ENCODE measurements at regions not wholly inside any gene's neighbourhood (a gene's known extent, or its start where the extent isn't known, plus 50 kb on each side); places are given as distances from the start of the nearest gene placed in this dataset.
"Not testable (repeated sequence)": the region's sequence is repeated elsewhere in the genome, so short reads cannot be mapped to it uniquely, and the experiment has no call there.

DNA sequence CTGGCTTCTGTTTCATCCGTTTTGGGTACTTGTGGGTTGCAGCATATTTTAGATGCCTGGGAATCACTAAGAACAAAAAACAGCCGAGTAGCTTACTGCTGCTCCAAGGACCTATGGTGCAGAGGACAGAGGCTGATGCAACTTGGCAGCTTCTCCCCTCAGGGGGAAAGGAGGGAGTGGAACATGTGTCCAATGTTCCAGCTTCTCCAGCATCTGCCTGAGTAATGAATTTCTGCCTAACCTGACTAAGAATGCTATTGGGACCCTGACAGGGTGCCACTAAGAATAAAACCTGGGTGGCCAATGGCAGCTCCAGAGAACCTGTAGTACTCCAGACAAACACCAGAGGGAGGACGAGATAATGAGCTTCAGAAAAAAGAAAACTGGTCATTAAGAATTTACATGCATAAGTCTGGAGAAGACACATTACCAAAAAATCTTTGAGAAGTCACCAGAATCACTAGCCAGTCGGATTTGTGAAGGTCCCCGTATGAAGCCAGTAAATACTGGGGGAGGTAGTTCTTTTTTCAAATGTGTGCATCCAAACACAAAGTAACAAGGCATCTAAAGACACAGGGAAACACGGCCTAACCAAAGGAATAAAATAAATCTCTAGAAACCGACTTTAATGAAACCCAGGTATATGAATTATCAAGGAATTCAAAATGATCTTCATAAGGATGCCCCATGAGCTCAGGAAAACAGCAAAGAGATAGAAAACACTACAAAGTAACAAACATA, 293.5 kb downstream of the HINT1 start:
- DNase-seq: peak; percentile 33
- H3K9me3 Mint-ChIP-seq: no peaks in the 10 kb centered on the region
- no peak overlapping the region for H3K4me3 Mint-ChIP-seq
- ATAC-seq: no peak
- H3K36me3 Mint-ChIP-seq (ENCODE audit: low read depth): no peaks in the 10 kb centered on the region
- H3K27ac Mint-ChIP-seq: no peak overlapping the region
- no peaks in the 10 kb centered on the region for H3K4me1 Mint-ChIP-seq
- H3K27me3 Mint-ChIP-seq: no peaks in the 10 kb centered on the region

- ATAC-seq: no peak
- H3K27ac Mint-ChIP-seq: no peak overlapping the region
- no peaks in the 10 kb centered on the region for H3K4me1 Mint-ChIP-seq
- H3K9me3 Mint-ChIP-seq: no peaks in the 10 kb centered on the region
- no peak overlapping the region for H3K4me3 Mint-ChIP-seq
- H3K36me3 Mint-ChIP-seq (ENCODE audit: low read depth): no peaks in the 10 kb centered on the region
- DNase-seq: no peak
- no peaks in the 10 kb centered on the region for H3K27me3 Mint-ChIP-seq
These were observed 294.4 kb downstream of the HINT1 start for GRCh38 chr5:130870691-130871090.

DNA sequence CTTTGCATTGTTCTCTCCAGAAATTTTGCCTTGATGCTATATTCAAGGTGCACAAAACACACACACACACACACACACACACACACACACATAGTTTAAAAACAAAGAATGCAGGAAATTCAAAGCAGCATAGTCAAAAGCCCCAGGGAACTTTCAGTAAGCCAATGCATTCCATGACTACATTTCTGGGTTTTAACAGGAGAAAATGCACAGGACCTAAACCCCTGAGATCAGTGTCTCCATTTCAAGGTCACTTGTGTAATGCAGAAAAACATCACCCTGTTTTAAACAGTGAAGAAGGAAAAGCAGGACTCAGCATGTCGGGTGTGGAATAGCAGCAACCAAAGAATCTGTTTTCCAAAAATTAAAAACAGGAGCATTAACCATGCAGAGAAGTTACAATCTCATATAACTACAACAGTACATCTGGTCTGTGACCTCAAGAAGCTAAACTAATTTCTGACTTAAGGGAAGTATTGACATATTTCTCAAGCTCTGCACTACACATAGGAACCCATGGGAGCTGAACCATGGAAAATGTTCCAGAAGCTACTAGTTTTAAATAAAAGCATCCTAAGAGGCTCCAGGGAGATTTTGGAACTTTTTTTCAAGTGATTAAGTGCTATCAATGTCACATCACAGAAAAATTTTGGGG, 296.7 kb downstream of the HINT1 start:
- no peak overlapping the region for H3K4me3 Mint-ChIP-seq
- DNase-seq (no peak), ATAC-seq (no peak)
- H3K27me3 Mint-ChIP-seq: peaks cover 1% of the 10 kb centered on the region
- H3K4me1 Mint-ChIP-seq: no peaks in the 10 kb centered on the region
- peaks cover 7% of the 10 kb centered on the region for H3K9me3 Mint-ChIP-seq
- H3K27ac Mint-ChIP-seq: no peak overlapping the region
- no peaks in the 10 kb centered on the region for H3K36me3 Mint-ChIP-seq (ENCODE audit: low read depth)

DNA sequence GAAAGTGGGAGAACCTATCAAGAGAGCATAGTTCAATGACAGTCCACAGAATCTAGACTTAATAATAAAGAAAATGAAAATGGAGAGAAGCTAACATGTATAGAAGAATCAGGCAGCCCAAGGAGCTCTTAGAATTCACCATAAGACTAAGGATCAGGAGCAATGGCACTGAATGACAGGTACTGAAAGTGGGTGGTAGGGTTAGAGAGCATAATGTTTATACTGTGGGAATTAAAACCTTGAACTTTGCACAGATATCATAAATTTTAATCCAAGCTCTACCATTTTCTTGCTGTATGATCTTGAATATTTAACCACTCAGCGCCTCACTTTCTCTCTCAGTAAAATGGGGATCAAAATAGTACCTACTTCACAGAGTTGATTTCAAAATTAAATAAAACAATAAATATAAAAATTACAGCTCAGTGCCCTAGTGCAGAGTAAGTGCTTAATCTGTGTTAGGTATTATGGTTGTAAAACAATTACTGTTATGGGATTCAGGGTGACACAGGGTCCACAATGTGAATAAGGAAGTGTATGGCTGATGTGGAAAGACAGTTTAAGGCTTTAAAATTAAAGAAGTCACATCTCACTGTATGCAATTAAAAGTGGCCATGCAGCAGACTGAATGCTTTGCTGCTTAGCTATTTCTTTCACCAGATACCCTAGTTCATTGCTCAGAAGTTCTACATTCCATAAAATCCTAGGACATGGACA, 319.8 kb downstream of the HINT1 start:
- DNase-seq (no peak), ATAC-seq (no peak)
- peaks cover 20% of the 10 kb centered on the region for H3K9me3 Mint-ChIP-seq
- no peak overlapping the region for H3K27ac Mint-ChIP-seq
- H3K4me3 Mint-ChIP-seq: no peak overlapping the region
- no peaks in the 10 kb centered on the region for H3K4me1 Mint-ChIP-seq
- peaks cover 13% of the 10 kb centered on the region for H3K27me3 Mint-ChIP-seq
- no peaks in the 10 kb centered on the region for H3K36me3 Mint-ChIP-seq (ENCODE audit: low read depth)

DNA sequence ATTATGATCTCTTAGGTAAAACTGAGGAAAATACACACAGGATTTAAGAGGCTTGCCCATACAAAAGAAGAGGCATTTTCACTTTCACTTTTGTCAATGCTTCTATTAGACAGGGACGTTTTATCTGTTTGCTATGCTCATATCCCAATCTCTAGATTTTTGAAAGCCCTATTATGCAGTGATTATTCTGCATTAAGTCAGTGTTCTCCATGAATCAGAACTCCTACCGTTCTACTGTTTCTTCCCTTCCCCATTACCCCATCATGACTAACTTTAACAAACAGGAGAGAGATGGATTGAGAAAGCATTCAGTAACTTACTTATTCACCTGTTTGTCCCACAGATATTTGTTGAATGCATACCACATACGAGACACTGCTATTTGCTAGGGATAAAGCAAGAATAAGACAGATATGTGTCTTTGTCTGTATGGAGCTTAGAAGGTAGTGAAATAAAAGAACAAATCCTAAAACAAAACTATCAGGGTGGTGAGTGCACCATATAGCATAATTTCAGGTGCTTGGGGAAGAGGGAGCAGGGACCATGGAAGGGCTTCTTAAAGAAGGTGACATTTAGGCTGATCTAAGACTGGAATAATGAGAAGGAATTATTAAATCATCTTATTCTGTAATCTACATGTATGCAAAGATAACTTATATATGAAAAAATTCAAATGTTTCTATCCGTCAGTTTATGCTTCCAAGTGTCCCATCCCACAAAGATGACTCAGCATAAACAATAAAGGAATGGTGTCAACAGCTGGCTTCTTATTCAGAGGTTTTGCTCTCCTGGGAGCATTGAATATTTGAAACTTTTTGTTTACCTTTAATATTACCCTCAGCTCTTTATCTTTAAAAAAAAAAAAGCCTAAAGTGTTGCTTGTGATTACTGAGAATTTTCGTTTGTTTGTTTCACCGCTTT, 328.1 kb downstream of the HINT1 start:
- ATAC-seq (no peak), DNase-seq (no peak)
- H3K36me3 Mint-ChIP-seq (ENCODE audit: low read depth): no peaks in the 10 kb centered on the region
- peak overlapping the region; percentile 65 for H3K4me3 Mint-ChIP-seq
- H3K27me3 Mint-ChIP-seq: peaks cover 2% of the 10 kb centered on the region
- H3K4me1 Mint-ChIP-seq: peaks cover 13% of the 10 kb centered on the region
- H3K9me3 Mint-ChIP-seq: peaks cover 8% of the 10 kb centered on the region
- no peak overlapping the region for H3K27ac Mint-ChIP-seq

- ATAC-seq; H3K4me1 Mint-ChIP-seq; DNase-seq; H3K36me3 Mint-ChIP-seq (ENCODE audit: low read depth); H3K27ac Mint-ChIP-seq; H3K27me3 Mint-ChIP-seq; H3K9me3 Mint-ChIP-seq; H3K4me3 Mint-ChIP-seq: not testable (repeated sequence)
These were observed 347.3 kb downstream of the HINT1 start for GRCh38 chr5:130817598-130818384.

GRCh38 chr5:130815246-130815645, 349.8 kb downstream of the HINT1 start:
- H3K4me1 Mint-ChIP-seq: peaks cover 2% of the 10 kb centered on the region
- no peak for DNase-seq
- H3K9me3 Mint-ChIP-seq: no peaks in the 10 kb centered on the region
- H3K27ac Mint-ChIP-seq: no peak overlapping the region
- no peaks in the 10 kb centered on the region for H3K36me3 Mint-ChIP-seq (ENCODE audit: low read depth)
- no peak overlapping the region for H3K4me3 Mint-ChIP-seq
- peaks cover 2% of the 10 kb centered on the region for H3K27me3 Mint-ChIP-seq
- ATAC-seq: no peak

- Mint-ChIP-seq H3K9me3 (no peaks in the 10 kb centered on the region), H3K4me3 (no peak overlapping the region), H3K36me3 (ENCODE audit: low read depth) (no peaks in the 10 kb centered on the region), H3K4me1 (no peaks in the 10 kb centered on the region), H3K27ac (no peak overlapping the region), H3K27me3 (no peaks in the 10 kb centered on the region)
- DNase-seq (no peak), ATAC-seq (no peak)
These were observed 356.4 kb downstream of the HINT1 start for GRCh38 chr5:130808691-130809090.

DNA sequence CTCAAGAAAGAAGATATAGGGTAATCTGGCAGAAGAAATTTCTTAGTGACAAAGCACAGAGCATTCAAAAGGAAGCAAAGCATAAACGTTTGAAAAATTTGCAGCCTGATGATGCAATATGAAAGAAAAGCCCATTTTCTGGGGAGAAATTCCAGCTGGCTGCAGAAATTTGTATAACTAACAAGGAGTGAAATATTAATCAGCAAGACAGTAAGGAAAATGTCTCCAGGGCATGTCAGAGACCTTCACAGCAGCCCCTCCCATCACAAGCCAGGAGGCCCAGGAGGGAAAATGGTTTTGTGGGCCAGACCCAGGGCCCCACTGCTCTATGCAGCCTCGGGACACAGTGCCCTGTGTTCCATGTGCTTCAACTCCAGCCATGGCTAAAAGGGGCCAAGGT, 359.4 kb downstream of the HINT1 start:
- ATAC-seq: no peak
- peaks cover 1% of the 10 kb centered on the region for H3K27me3 Mint-ChIP-seq
- no peaks in the 10 kb centered on the region for H3K36me3 Mint-ChIP-seq (ENCODE audit: low read depth)

DNA sequence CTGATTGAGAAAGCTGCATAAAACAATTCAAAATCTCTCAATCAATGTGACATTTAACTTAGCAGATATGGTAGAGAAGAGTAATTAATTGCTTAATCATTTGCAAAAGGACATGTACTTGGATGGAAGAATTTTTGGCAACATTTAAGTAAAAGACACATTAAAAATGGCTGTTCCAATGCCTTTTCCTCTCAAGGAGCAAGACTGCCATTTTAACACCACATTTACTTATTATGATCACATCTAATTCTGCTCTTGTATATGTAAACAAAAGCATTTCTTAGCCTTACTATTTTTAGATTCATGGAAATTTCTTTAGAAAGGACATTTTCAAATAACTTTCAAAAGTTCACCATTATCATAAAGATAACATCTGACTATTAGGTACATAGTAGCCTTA, 360.0 kb downstream of the HINT1 start:
- H3K27ac Mint-ChIP-seq: no peak overlapping the region
- H3K4me3 Mint-ChIP-seq: no peak overlapping the region
- H3K9me3 Mint-ChIP-seq: peaks cover 6% of the 10 kb centered on the region
- H3K4me1 Mint-ChIP-seq: no peaks in the 10 kb centered on the region
- no peak for DNase-seq
- no peaks in the 10 kb centered on the region for H3K36me3 Mint-ChIP-seq (ENCODE audit: low read depth)
- H3K27me3 Mint-ChIP-seq: peaks cover 1% of the 10 kb centered on the region
- ATAC-seq: no peak

More for the DNA sequence above, 359.4 kb downstream of the HINT1 start:
- Mint-ChIP-seq H3K9me3 (peaks cover 6% of the 10 kb centered on the region), H3K4me3 (no peak overlapping the region), H3K4me1 (no peaks in the 10 kb centered on the region), H3K27ac (no peak overlapping the region)
- no peak for DNase-seq

DNA sequence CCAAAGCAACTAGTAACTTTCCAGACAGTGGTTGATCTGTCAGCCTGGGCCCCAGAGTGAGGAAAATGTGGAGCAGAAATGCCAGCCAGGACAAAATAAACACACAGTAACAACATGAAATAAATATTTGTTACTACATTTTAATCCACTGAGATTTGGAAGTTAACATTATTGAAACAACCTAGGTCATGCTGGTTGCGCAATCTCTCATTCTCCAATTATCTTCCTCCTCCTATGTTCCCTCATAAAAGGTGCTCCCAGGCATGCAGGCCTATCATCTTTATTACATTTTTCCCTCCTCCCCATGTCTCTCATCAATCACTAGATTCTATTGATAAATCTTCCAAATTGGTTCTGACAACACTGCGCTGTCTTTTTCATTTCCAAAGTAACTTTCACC, 363.1 kb downstream of the HINT1 start:
- ATAC-seq (no peak), DNase-seq (no peak)
- Mint-ChIP-seq H3K27me3 (peaks cover 3% of the 10 kb centered on the region), H3K9me3 (peaks cover 14% of the 10 kb centered on the region), H3K36me3 (ENCODE audit: low read depth) (no peaks in the 10 kb centered on the region), H3K4me3 (no peak overlapping the region), H3K4me1 (no peaks in the 10 kb centered on the region), H3K27ac (no peak overlapping the region)

GRCh38 chr5:130799015-130799414, 366.0 kb downstream of the HINT1 start:
- DNase-seq (no peak), ATAC-seq (no peak)
- Mint-ChIP-seq H3K9me3 (peaks cover 14% of the 10 kb centered on the region), H3K36me3 (ENCODE audit: low read depth) (no peaks in the 10 kb centered on the region), H3K27me3 (peaks cover 3% of the 10 kb centered on the region), H3K4me3 (no peak overlapping the region), H3K27ac (no peak overlapping the region), H3K4me1 (no peaks in the 10 kb centered on the region)

DNA sequence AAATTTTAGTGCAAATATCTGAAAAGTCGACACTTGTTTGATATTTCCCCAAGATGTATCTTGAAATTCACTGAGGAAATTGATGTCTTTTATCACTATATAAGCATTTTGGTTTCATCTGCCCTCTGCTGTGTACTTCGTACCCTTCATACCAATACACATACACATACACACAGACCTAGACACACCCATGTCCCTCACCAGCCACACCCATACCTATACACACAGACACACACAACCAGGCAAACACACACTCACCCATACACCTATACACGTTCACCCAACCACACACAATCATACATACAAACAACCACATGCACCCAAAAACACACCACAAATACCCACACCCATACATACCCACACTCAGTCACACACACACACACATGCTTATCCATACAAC, 367.8 kb downstream of the HINT1 start:
- no peaks in the 10 kb centered on the region for H3K4me1 Mint-ChIP-seq
- no peak overlapping the region for H3K27ac Mint-ChIP-seq
- no peak overlapping the region for H3K4me3 Mint-ChIP-seq
- H3K9me3 Mint-ChIP-seq: peaks cover 14% of the 10 kb centered on the region
- DNase-seq (no peak), ATAC-seq (no peak)
- H3K27me3 Mint-ChIP-seq: peaks cover 7% of the 10 kb centered on the region
- H3K36me3 Mint-ChIP-seq (ENCODE audit: low read depth): no peaks in the 10 kb centered on the region

- ATAC-seq: no peak
- H3K36me3 Mint-ChIP-seq (ENCODE audit: low read depth): no peaks in the 10 kb centered on the region
- no peaks in the 10 kb centered on the region for H3K4me1 Mint-ChIP-seq
- no peak for DNase-seq
- H3K27ac Mint-ChIP-seq: no peak overlapping the region
- H3K9me3 Mint-ChIP-seq: peaks cover 14% of the 10 kb centered on the region
- H3K4me3 Mint-ChIP-seq: no peak overlapping the region
- peaks cover 7% of the 10 kb centered on the region for H3K27me3 Mint-ChIP-seq
These were observed 368.2 kb downstream of the HINT1 start for GRCh38 chr5:130796902-130797301.
